ENCODE measurements at regions not wholly inside any gene's neighbourhood (a gene's known extent, or its start where the extent isn't known, plus 50 kb on each side); places are given as distances from the start of the nearest gene placed in this dataset.

DNA sequence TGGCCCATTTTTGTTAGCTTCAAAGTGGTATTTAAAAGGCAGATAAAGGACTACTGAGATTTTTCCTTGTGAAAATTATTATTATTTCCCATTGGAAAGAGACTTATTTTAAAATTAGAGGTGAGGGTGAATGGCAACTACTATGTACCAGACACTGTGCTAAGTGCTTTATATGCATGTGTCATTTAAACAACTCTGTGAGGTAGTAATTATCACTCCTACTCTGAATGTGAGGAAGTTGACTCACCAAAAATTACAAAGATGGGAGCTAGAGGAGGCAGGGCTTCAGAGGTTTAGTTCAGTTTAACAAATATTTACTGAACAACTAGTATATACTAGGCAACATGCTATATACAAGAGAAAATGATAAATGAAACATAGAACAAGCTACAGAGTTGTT, 78.2 kb downstream of the MSL3 start:
- TF ChIP-seq, protein P1, sequence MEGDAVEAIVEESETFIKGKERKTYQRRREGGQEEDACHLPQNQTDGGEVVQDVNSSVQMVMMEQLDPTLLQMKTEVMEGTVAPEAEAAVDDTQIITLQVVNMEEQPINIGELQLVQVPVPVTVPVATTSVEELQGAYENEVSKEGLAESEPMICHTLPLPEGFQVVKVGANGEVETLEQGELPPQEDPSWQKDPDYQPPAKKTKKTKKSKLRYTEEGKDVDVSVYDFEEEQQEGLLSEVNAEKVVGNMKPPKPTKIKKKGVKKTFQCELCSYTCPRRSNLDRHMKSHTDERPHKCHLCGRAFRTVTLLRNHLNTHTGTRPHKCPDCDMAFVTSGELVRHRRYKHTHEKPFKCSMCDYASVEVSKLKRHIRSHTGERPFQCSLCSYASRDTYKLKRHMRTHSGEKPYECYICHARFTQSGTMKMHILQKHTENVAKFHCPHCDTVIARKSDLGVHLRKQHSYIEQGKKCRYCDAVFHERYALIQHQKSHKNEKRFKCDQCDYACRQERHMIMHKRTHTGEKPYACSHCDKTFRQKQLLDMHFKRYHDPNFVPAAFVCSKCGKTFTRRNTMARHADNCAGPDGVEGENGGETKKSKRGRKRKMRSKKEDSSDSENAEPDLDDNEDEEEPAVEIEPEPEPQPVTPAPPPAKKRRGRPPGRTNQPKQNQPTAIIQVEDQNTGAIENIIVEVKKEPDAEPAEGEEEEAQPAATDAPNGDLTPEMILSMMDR (conservative IDR thresholded peaks at IDR 0.05; ENCODE audit: low read depth, low read length) = no peak
- H3K4me3 ChIP-seq (ENCODE audit: low read depth, low read length) = no peak overlapping the region
- DNase-seq (ENCODE audit: low read depth) = no peak

DNA sequence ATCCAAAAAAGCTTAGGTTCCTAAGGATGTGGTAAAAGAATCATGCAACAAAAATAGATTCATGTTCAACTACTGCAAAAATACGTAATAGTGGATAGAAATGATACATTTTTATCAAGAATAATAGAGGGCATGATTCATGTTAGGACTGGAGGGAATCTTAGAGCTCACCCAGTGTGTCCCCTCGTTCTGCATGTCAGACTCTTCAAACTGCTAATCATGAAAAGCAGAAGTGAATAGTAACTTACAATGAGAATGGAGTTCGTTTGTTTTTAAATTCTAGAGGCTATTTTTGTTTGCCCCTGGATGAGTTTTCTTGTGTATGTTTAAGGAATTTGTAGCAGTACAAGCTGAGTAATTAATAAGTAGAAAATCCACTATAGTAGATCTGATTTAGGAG, 79.4 kb downstream of the MSL3 start:
- TF ChIP-seq, protein P1 (conservative IDR thresholded peaks at IDR 0.05; ENCODE audit: low read depth, low read length) = no peak
- no peak overlapping the region for H3K4me3 ChIP-seq (ENCODE audit: low read depth, low read length)
- DNase-seq (ENCODE audit: low read depth) = no peak

DNA sequence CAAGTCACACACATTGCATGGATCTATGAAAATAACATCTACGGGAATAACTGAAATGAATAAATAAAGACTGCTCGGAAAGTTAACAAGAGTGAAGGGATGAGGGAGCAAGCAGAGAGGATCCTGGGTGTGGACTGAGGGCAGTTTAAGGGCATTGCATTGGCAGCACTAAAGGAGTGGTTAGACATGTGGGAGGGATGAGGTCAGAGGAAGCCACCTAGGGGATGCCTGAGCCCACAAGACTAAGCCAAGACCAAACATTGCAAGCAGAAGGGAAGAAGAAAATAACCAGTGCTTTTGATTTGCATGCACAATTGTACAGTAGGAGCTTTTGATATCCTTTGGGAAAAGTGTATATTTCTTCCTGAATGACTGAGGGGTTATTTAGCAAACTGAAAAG, 106.1 kb downstream of the MSL3 start:
- H3K4me3 ChIP-seq (ENCODE audit: low read depth, low read length) = no peak overlapping the region
- no peak for DNase-seq (ENCODE audit: low read depth)
- TF ChIP-seq, protein P1 (conservative IDR thresholded peaks at IDR 0.05; ENCODE audit: low read depth, low read length) = no peak

DNA sequence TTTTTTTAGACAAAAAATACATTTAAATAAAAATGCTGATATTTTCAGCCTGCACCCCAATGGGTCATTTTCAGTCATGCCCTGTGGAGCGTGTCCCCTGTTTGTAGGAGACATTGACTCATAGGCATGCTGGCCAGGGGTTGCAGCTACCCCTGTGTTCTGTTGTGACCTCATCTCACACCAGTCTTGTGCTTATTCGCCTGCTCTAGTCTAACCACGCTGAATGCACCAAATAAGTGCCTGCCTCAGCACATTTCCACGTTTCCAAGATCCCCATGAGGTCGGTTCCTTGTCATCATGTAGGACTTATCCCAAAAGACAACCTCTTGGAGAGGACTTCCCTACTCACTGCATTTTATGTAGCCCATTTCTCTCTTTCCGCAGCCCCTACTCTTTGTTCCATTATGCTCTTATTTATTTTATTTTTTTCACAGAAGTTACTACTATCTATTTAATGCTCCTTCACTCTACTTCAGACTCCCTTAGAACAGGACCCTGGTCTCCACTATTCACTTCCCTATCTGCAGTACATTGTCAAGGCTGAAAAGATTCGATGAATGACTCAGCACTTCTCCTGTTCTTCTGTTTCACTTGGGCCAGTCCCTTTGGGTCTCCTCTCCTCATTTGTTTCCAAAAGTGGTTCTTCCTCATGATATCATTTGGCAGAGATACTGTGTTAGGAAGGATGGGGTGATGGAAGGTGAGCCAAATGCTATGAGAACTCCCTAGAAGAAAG, 109.7 kb downstream of the MSL3 start:
- TF ChIP-seq, protein P1 (conservative IDR thresholded peaks at IDR 0.05; ENCODE audit: low read depth, low read length) = no peak
- H3K4me3 ChIP-seq (ENCODE audit: low read depth, low read length) = no peak overlapping the region
- no peak for DNase-seq (ENCODE audit: low read depth)

DNA sequence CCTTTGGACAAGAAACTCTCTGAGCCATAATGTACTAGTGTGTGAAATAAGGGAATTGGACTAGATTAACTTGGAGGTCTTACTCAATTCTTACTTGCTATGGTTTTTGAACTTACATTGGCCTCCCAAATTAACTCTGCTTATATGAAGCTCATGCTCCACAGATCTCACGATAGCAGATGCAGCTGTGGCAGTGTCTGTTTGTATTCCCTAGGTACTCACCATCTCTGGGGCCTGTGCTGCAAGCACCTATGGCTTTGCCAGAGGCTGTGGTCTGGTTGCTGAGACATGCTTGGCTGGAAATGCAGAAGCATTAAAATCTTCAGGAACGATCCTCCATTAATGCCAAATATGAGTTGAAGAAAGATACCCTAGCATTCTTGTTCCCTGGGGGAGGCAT, 112.8 kb downstream of the MSL3 start:
- TF ChIP-seq, protein P1 (conservative IDR thresholded peaks at IDR 0.05; ENCODE audit: low read depth, low read length) = no peak
- DNase-seq (ENCODE audit: low read depth) = no peak
- H3K4me3 ChIP-seq (ENCODE audit: low read depth, low read length) = no peak overlapping the region

DNA sequence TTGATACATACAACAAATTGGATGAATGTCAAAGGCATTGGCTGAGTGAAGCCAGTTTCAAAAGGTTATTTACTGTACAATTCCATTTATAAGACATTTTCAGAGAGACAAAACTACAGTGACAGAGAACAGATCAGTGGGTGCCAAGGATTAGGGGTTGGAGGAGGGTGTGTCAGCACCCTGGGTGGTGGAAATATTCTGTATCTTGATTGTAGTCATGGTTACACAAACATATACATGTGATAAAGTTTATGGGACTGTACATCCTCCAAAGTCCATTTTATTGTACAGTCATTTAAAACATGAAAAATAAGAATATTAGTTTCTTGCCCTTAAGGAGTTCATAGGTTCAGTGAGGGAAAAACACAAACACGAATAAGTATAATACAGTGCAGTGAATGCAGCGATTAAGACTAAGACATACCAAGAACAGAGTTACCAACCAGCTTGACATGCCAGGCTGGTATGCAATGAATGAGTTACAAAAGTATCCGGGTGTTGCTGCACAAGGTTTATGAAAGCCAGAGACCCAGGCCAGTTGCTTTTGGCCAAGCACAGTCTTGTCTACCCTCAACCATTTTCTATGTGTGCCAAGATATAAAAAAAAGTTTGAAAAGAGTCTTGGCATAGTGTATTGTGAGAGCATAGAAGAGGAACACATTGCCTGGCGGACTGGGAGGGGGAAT, 123.6 kb downstream of the MSL3 start:
- TF ChIP-seq, protein P1 (conservative IDR thresholded peaks at IDR 0.05; ENCODE audit: low read depth, low read length) = no peak
- H3K4me3 ChIP-seq (ENCODE audit: low read depth, low read length) = no peak overlapping the region
- DNase-seq (ENCODE audit: low read depth) = no peak

DNA sequence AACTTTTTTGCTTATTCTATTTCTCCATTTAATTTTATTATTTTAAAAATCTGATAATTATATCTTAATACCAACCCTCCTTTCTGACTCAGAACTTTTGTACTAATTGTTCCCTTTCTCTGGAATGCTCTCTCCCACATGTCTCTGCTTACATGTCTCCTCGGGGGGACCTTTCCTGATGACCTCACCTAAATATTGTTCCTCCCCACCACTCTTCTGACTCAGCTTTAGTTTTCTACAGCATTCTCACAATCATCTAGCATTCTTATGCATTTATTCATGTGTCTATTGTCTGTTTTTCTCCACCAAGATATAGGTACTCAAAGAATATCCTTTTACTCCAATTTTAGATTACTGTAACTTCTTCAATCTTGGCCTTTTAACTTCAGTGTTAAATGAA, 128.7 kb downstream of the MSL3 start:
- DNase-seq (ENCODE audit: low read depth) = peak; percentile 20
- TF ChIP-seq, protein P1 (conservative IDR thresholded peaks at IDR 0.05; ENCODE audit: low read depth, low read length) = no peak
- H3K4me3 ChIP-seq (ENCODE audit: low read depth, low read length) = no peak overlapping the region
